HEK293 (cell line): ENCODE measurements at regions not wholly inside any gene's neighbourhood (a gene's known extent, or its start where the extent isn't known, plus 50 kb on each side); places are given as distances from the start of the nearest gene placed in this dataset.

Source experiments
- CTCF ChIA-PET: fragments of 350-600 bp; formaldehyde crosslinking; extraction: SDS; loops from one replicate; lab custom pipeline; 2021; ENCODE audit warnings: antibody characterized with exemption; lab: Yijun Ruan, JAX
- POLR2A ChIA-PET: fragments of 300-600 bp; formaldehyde crosslinking; extraction: SDS; loops from one replicate; lab custom pipeline; 2020; ENCODE audit warnings: antibody characterized with exemption, inconsistent platforms; lab: Yijun Ruan, JAX
- H3K27ac ChIP-seq: fragments of 200-500 bp; sonication (Bioruptor generic); 2 replicates; pipeline ENCODE4 v1.5.1; 2014; ENCODE audit warnings: low read depth, low read length, control low read depth, inconsistent platforms; ENCODE audit errors: extremely low read depth
- H3K36me3 ChIP-seq, 2 experiments: fragments of 200-500 bp in 1 of 2; sonication (Bioruptor generic) in 1 of 2; 1 replicate in 1 of 2; 2 replicates in 1 of 2; pipeline ENCODE4 v1.5.1; 2014 to 2017; ENCODE audit warnings: inconsistent platforms in 2 of 2, low read length in 2 of 2; ENCODE audit not compliant: control insufficient read depth in 2 of 2, insufficient read depth in 1 of 2
- H3K4me1 ChIP-seq: fragments of 200-500 bp; sonication (Bioruptor generic); 2 replicates; pipeline ENCODE4 v1.5.1; 2014; ENCODE audit warnings: mild to moderate bottlenecking, low read length, inconsistent platforms; ENCODE audit not compliant: control insufficient read depth, insufficient read depth
- H3K4me3 ChIP-seq: 2 replicates; pipeline ENCODE4 v1.5.1; 2011; ENCODE audit warnings: low read depth, mild to moderate bottlenecking, control low read depth, low read length, moderate library complexity
- H3K9me3 ChIP-seq: fragments of 200-500 bp; sonication (Bioruptor generic); 2 replicates; pipeline ENCODE4 v1.5.1; 2014; ENCODE audit warnings: low read depth, low read length, inconsistent platforms; ENCODE audit not compliant: control insufficient read depth, insufficient read depth
- MEIS1 ChIP-seq: sonication (generic); formaldehyde crosslinking; IDR thresholded peaks from 2 replicates; pipeline ENCODE4 v1.8.1; 2022; ENCODE audit warnings: missing genetic modification reagents, mild to moderate bottlenecking, borderline replicate concordance
- REPIN1 ChIP-seq: fragments of 450-650 bp; formaldehyde crosslinking; IDR thresholded peaks from 2 replicates; pipeline ENCODE4 v1.5.1; 2017; ENCODE audit warnings: missing biosample characterization, missing genetic modification characterization, low read depth
- TRIM28 ChIP-seq: IDR thresholded peaks from 2 replicates; pipeline ENCODE4 v1.6.1; 2011; ENCODE audit warnings: low read length, control low read depth, borderline replicate concordance
- ZFHX2 ChIP-seq: fragments of 450-650 bp; formaldehyde crosslinking; conservative IDR thresholded peaks from 2 replicates; pipeline ENCODE4 v1.5.1; 2016; ENCODE audit warnings: missing biosample characterization, missing genetic modification characterization
- ZFP69B ChIP-seq: fragments of 450-650 bp; formaldehyde crosslinking; IDR thresholded peaks from 2 replicates; pipeline ENCODE4 v1.5.1; 2016; ENCODE audit warnings: missing biosample characterization, missing genetic modification characterization
- ZIC2 ChIP-seq: fragments of 450-650 bp; formaldehyde crosslinking; IDR thresholded peaks from 2 replicates; pipeline ENCODE4 v1.5.1; 2016; ENCODE audit warnings: missing biosample characterization, missing genetic modification characterization
- ZNF133 ChIP-seq: fragments of 450-650 bp; formaldehyde crosslinking; IDR thresholded peaks from 2 replicates; pipeline ENCODE4 v1.5.1; 2016; ENCODE audit warnings: missing biosample characterization, missing genetic modification characterization
- ZNF155 ChIP-seq: fragments of 450-650 bp; formaldehyde crosslinking; IDR thresholded peaks from 2 replicates; pipeline ENCODE4 v1.5.1; 2016; ENCODE audit warnings: missing biosample characterization, missing genetic modification characterization
- ZNF18 ChIP-seq: fragments of 450-650 bp; formaldehyde crosslinking; IDR thresholded peaks from 2 replicates; pipeline ENCODE4 v1.5.1; 2016; ENCODE audit warnings: missing biosample characterization, missing genetic modification characterization
- ZNF202 ChIP-seq: fragments of 450-650 bp; formaldehyde crosslinking; IDR thresholded peaks from 2 replicates; pipeline ENCODE4 v1.5.1; 2016; ENCODE audit warnings: missing biosample characterization, missing genetic modification characterization, borderline replicate concordance
- ZNF391 ChIP-seq: fragments of 450-650 bp; formaldehyde crosslinking; IDR thresholded peaks from 2 replicates; pipeline ENCODE4 v1.5.1; 2016; ENCODE audit warnings: low read depth, missing biosample characterization, missing genetic modification characterization, borderline replicate concordance
- ZNF404 ChIP-seq: fragments of 450-650 bp; formaldehyde crosslinking; IDR thresholded peaks from 2 replicates; pipeline ENCODE4 v1.5.1; 2017; ENCODE audit warnings: missing biosample characterization, missing genetic modification characterization
- ZNF449 ChIP-seq: fragments of 450-650 bp; formaldehyde crosslinking; IDR thresholded peaks from 2 replicates; pipeline ENCODE4 v1.5.1; 2017; ENCODE audit warnings: missing biosample characterization, mild to moderate bottlenecking, missing genetic modification characterization, moderate library complexity
- ZNF544 ChIP-seq: fragments of 450-650 bp; formaldehyde crosslinking; IDR thresholded peaks from 2 replicates; pipeline ENCODE4 v1.5.0; 2017; ENCODE audit warnings: missing biosample characterization, missing genetic modification characterization
- ZNF549 ChIP-seq: fragments of 450-650 bp; IDR thresholded peaks from 2 replicates; pipeline ENCODE4 v1.5.1; 2018; ENCODE audit warnings: missing biosample characterization, missing genetic modification characterization, mild to moderate bottlenecking, inconsistent platforms, moderate library complexity
- ZNF558 ChIP-seq: fragments of 450-650 bp; formaldehyde crosslinking; IDR thresholded peaks from 2 replicates; pipeline ENCODE4 v1.5.1; 2016; ENCODE audit warnings: missing biosample characterization, missing genetic modification characterization
- ZNF561 ChIP-seq: fragments of 450-650 bp; IDR thresholded peaks from 2 replicates; pipeline ENCODE4 v1.5.1; 2018; ENCODE audit warnings: missing biosample characterization, missing genetic modification characterization, borderline replicate concordance
- ZNF660 ChIP-seq: fragments of 450-650 bp; IDR thresholded peaks from 2 replicates; pipeline ENCODE4 v1.5.1; 2018; ENCODE audit warnings: missing biosample characterization, mild to moderate bottlenecking, missing genetic modification characterization
- ZNF692 ChIP-seq: fragments of 450-650 bp; formaldehyde crosslinking; IDR thresholded peaks from 2 replicates; pipeline ENCODE4 v1.5.1; 2016; ENCODE audit warnings: missing biosample characterization, missing genetic modification characterization
- TF ChIP-seq, protein P1 (sequence below): fragments of 450-650 bp; formaldehyde crosslinking; IDR thresholded peaks from 2 replicates; pipeline ENCODE4 v1.5.1; 2016; ENCODE audit warnings: missing biosample characterization, missing genetic modification characterization

DNA sequence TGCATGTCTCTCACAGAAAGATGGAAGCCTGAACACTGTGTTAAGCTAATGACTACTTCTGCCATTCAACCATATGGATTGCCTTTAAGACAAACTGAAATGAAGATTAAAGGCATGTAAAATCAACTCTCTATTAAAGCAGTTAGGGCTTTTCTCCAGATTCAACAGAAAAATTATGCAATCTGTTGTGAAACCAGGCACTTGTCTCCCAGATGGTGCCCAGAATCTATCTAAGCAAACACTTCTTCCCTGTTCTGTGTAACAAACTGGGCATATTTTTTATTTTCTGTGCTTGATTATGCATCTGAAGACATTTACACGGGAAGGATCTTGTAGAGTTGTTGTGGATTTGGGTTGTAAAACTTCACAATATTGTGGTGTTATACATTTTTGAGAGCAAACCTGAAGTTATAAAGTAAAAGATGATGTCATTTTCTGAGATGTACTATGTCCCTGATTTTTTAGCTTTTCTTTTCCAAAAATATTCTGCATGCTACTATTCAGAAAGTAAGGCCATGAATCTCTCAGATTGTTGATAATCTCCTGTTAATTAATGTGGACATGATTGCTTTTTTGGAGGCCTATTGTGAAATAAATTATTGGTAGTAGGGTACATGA lies 1550.3 kb downstream of the CDH8 start:
- POLR2A ChIA-PET, result no interaction called here
- H3K4me3 ChIP-seq, result no peak overlapping the region
- no peaks in the 10 kb centered on the region for H3K9me3 ChIP-seq
- CTCF ChIA-PET, result no interaction called here
- no peak overlapping the region for H3K27ac ChIP-seq
- H3K36me3 ChIP-seq, result no peaks in the 10 kb centered on the region
- H3K4me1 ChIP-seq, result no peaks in the 10 kb centered on the region
- TF ChIP-seq MEIS1 (CRISPR knock-in tag), result no peak
- no peak for TF ChIP-seq ZNF404 (tag by site-specific recombination)
- TF ChIP-seq ZNF544, result no peak
- no peak for TF ChIP-seq ZNF449 (tag by site-specific recombination)
- TF ChIP-seq ZNF549 (tag by site-specific recombination), result no peak
- no peak for TF ChIP-seq ZNF155 (tag by site-specific recombination)
- TF ChIP-seq, all 188 proteins: peak for 0

GRCh38 chr16:60484901-60485300 lies 1551.3 kb downstream of the CDH8 start:
- ChIA-PET CTCF (no interaction called here), POLR2A (no interaction called here)
- TF ChIP-seq ZNF692 (tag by site-specific recombination) (no peak), ZNF133 (tag by site-specific recombination) (no peak), ZNF18 (no peak), TRIM28 (no peak), ZNF391 (tag by site-specific recombination) (no peak), ZNF561 (tag by site-specific recombination) (no peak), ZFP69B (tag by site-specific recombination) (no peak), ZNF202 (tag by site-specific recombination) (no peak), ZIC2 (tag by site-specific recombination) (no peak), REPIN1 (tag by site-specific recombination) (no peak), ZFHX2 (tag by site-specific recombination) (no peak), ZNF660 (tag by site-specific recombination) (no peak), ZNF558 (no peak)
- TF ChIP-seq, protein P1, sequence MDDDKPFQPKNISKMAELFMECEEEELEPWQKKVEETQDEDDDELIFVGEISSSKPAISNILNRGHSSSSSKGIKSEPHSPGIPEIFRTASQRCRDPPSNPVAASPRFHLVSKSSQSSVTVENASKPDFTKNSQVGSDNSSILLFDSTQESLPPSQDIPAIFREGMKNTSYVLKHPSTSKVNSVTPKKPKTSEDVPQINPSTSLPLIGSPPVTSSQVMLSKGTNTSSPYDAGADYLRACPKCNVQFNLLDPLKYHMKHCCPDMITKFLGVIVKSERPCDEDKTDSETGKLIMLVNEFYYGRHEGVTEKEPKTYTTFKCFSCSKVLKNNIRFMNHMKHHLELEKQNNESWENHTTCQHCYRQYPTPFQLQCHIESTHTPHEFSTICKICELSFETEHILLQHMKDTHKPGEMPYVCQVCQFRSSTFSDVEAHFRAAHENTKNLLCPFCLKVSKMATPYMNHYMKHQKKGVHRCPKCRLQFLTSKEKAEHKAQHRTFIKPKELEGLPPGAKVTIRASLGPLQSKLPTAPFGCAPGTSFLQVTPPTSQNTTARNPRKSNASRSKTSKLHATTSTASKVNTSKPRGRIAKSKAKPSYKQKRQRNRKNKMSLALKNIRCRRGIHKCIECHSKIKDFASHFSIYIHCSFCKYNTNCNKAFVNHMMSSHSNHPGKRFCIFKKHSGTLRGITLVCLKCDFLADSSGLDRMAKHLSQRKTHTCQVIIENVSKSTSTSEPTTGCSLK, result no peak
- Histone ChIP-seq H3K9me3 (no peaks in the 10 kb centered on the region), H3K4me1 (no peaks in the 10 kb centered on the region), H3K27ac (no peak overlapping the region), H3K36me3 (no peaks in the 10 kb centered on the region), H3K4me3 (no peak overlapping the region)
